Calu3 (cell line): ENCODE measurements at regions not wholly inside any gene's neighbourhood (a gene's known extent, or its start where the extent isn't known, plus 50 kb on each side); places are given as distances from the start of the nearest gene placed in this dataset.

ENCODE experiments used
- BruUV-seq: library from RNA; stranded (reverse); fragments of 400-500 nt; replicated peaks from 2 replicates; lab custom pipeline; 2021; lab: Mats Ljungman, UMichigan
- CTCF ChIA-PET: fragments of 300-600 bp; sonication (Branson Sonifier 250); formaldehyde crosslinking; loops from one replicate; lab custom pipeline; 2022; ENCODE audit warnings: antibody characterized with exemption; lab: Charles Lee
- DNase-seq: peaks from one replicate; pipeline ENCODE4 v3.0.0; 2022
- H3K27ac Mint-ChIP-seq: one replicate; pipeline ENCODE4 v1.8.0; 2022; ENCODE audit warnings: mixed read lengths; ENCODE audit not compliant: unreplicated experiment
- H3K27me3 Mint-ChIP-seq: one replicate; pipeline ENCODE4 v1.8.0; 2022; ENCODE audit warnings: mixed read lengths; ENCODE audit not compliant: unreplicated experiment
- H3K36me3 Mint-ChIP-seq: one replicate; pipeline ENCODE4 v1.8.0; 2022; ENCODE audit warnings: mild to moderate bottlenecking, moderate library complexity, mixed read lengths; ENCODE audit not compliant: insufficient read depth, unreplicated experiment
- H3K4me1 Mint-ChIP-seq: one replicate; pipeline ENCODE4 v1.8.0; 2022; ENCODE audit warnings: mild to moderate bottlenecking, low read depth, mixed read lengths; ENCODE audit not compliant: unreplicated experiment
- H3K4me3 Mint-ChIP-seq: one replicate; pipeline ENCODE4 v1.8.0; 2022; ENCODE audit warnings: mild to moderate bottlenecking, low read depth, moderate library complexity, mixed read lengths; ENCODE audit not compliant: unreplicated experiment
- H3K9me3 Mint-ChIP-seq: one replicate; pipeline ENCODE4 v1.8.0; 2022; ENCODE audit warnings: low read depth, mixed read lengths; ENCODE audit not compliant: unreplicated experiment
- CTCF ChIP-seq: fragments of 200-600 bp; IDR thresholded peaks from one replicate; pipeline ENCODE4 v1.8.0; 2022; ENCODE audit warnings: antibody characterized with exemption; ENCODE audit not compliant: unreplicated experiment
- intact Hi-C: fragments of 100-400 bp; cut with micrococcal nuclease; formaldehyde crosslinking; loops from one replicate; pipeline ENCODE4 v1.10.0; 2022; ENCODE audit not compliant: unreplicated experiment

GRCh38 chr7:27397503-27397902 lies 154.9 kb downstream of the EVX1 start:
- no TSS peak for BruUV-seq
- no peaks in the 10 kb centered on the region for H3K36me3 Mint-ChIP-seq
- H3K4me1 Mint-ChIP-seq = no peaks in the 10 kb centered on the region
- intact Hi-C loops = no loop called here
- CTCF ChIA-PET = no interaction called here
- H3K27ac Mint-ChIP-seq = no peak overlapping the region
- H3K9me3 Mint-ChIP-seq = peaks cover 10% of the 10 kb centered on the region
- no peak for DNase-seq
- TF ChIP-seq CTCF = no peak
- H3K4me3 Mint-ChIP-seq = no peak overlapping the region
- no peaks in the 10 kb centered on the region for H3K27me3 Mint-ChIP-seq

- CTCF ChIA-PET = no interaction called here
- DNase-seq = no peak
- peaks cover 10% of the 10 kb centered on the region for H3K9me3 Mint-ChIP-seq
- BruUV-seq = no TSS peak
- TF ChIP-seq CTCF = no peak
- intact Hi-C loops = no loop called here
- no peaks in the 10 kb centered on the region for H3K27me3 Mint-ChIP-seq
- H3K27ac Mint-ChIP-seq = no peak overlapping the region
- H3K4me1 Mint-ChIP-seq = no peaks in the 10 kb centered on the region
- no peaks in the 10 kb centered on the region for H3K36me3 Mint-ChIP-seq
- H3K4me3 Mint-ChIP-seq = no peak overlapping the region
These were observed 156.2 kb downstream of the EVX1 start for GRCh38 chr7:27398851-27399250.

GRCh38 chr7:27399791-27400567 lies 157.4 kb downstream of the EVX1 start:
- H3K27ac Mint-ChIP-seq = no peak overlapping the region
- no peak for TF ChIP-seq CTCF
- no peak overlapping the region for H3K4me3 Mint-ChIP-seq
- H3K27me3 Mint-ChIP-seq = no peaks in the 10 kb centered on the region
- BruUV-seq = no TSS peak
- H3K36me3 Mint-ChIP-seq = no peaks in the 10 kb centered on the region
- H3K9me3 Mint-ChIP-seq = peaks cover 7% of the 10 kb centered on the region
- intact Hi-C loops = no loop called here
- no peak for DNase-seq
- CTCF ChIA-PET = interaction anchor here (0.9 kb wide), 1 partner anchor 160 kb away, joined by 3 read pairs; no protein-coding TSS in a partner anchor
- no peaks in the 10 kb centered on the region for H3K4me1 Mint-ChIP-seq

GRCh38 chr7:27405780-27406179 lies 163.2 kb downstream of the EVX1 start:
- Mint-ChIP-seq H3K4me3 (no peak overlapping the region), H3K27ac (no peak overlapping the region)
- BruUV-seq = no TSS peak

More at GRCh38 chr7:27405780-27406179, 163.2 kb downstream of the EVX1 start:
- H3K27me3 Mint-ChIP-seq = no peaks in the 10 kb centered on the region
- H3K4me1 Mint-ChIP-seq = peaks cover 8% of the 10 kb centered on the region
- peaks cover 7% of the 10 kb centered on the region for H3K9me3 Mint-ChIP-seq
- DNase-seq = no peak
- TF ChIP-seq CTCF = no peak
- CTCF ChIA-PET = no interaction called here
- intact Hi-C loops = no loop called here
- H3K36me3 Mint-ChIP-seq = no peaks in the 10 kb centered on the region
